Body of pancreas (tissue), 4 donors: ENCODE measurements at regions not wholly inside any gene's neighbourhood (a gene's known extent, or its start where the extent isn't known, plus 50 kb on each side); places are given as distances from the start of the nearest gene placed in this dataset.

Source experiments
- POLR2A ChIP-seq, 3 donors: fragments of 450-650 bp; IDR thresholded peaks; one replicate each; pipeline ENCODE4 v1.6.1; 2016; ENCODE audit warnings: antibody characterized with exemption in 3 of 3, mild to moderate bottlenecking in 2 of 3
- TF ChIP-seq, protein P1 (sequence below), 7 experiments: fragments of 450-650 bp in 4 of 7; fragments of 200-600 bp in 3 of 7; sonication (generic) in 3 of 7; IDR thresholded peaks; one replicate each; pipeline ENCODE4 v1.5.1; 2016 to 2019; ENCODE audit warnings: antibody characterized with exemption in 7 of 7

DNA sequence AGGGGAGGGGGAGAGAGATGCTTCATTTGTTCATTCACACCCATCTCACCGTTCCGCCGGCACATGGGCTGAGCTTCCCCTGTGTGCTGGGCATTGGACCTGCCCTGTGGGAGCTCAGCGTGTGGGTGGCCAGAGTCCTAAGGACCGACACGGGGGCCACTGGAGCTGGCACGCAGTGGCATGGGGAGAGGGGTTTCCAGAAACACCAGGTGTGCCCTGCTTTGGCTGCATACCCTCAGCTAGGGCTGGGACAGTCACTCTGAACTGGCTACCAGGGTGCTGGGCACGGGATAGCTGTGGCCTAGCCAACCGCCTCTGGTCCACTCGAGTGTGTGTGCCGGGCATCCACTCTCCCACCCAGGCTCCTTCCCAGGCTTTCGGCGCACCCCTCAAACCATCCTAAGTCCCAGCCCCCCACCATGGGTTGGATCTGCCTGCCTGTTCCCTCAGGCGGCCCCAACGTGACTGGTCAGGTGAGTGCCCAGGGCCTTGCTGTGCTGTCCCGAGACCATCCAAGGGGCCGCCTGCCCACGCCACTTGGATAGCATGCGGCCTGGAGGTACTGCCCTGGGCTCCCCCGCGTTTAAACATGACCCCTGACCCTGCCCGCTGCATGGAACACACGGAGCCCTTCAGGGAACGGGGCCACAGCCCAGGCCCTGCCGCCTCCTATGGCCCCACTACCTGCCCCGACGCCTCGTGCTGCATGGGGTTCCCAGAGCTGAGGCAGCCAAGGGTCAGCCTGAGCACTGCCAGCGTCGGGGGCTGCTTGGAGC is 51.6 kb upstream of the LINC01488 start:
- TF ChIP-seq, protein P1, sequence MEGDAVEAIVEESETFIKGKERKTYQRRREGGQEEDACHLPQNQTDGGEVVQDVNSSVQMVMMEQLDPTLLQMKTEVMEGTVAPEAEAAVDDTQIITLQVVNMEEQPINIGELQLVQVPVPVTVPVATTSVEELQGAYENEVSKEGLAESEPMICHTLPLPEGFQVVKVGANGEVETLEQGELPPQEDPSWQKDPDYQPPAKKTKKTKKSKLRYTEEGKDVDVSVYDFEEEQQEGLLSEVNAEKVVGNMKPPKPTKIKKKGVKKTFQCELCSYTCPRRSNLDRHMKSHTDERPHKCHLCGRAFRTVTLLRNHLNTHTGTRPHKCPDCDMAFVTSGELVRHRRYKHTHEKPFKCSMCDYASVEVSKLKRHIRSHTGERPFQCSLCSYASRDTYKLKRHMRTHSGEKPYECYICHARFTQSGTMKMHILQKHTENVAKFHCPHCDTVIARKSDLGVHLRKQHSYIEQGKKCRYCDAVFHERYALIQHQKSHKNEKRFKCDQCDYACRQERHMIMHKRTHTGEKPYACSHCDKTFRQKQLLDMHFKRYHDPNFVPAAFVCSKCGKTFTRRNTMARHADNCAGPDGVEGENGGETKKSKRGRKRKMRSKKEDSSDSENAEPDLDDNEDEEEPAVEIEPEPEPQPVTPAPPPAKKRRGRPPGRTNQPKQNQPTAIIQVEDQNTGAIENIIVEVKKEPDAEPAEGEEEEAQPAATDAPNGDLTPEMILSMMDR (IDR thresholded peaks at IDR 0.05), result no peak
- no peak for TF ChIP-seq POLR2A (IDR thresholded peaks at IDR 0.05)
